ENCODE measurements at regions not wholly inside any gene's neighbourhood (a gene's known extent, or its start where the extent isn't known, plus 50 kb on each side); places are given as distances from the start of the nearest gene placed in this dataset.

DNA sequence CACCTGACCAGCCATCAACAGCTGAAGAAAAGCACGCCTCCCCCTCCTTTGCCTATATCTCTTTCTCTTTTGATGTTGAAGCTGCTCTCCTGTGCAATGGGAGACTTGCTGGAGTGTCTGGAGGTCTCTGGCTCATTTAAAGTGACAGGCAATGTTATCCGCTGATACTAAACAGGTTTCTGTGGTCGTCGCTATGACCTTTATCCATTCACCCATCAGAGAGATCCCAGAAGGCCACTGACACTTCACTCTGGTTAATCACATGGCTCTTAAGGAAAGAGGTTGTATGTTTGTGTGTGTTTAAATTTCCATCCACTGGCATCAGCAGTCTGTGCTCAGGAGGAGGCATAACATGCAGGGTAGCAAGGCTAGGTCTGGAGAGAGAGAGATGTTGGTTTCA, 277.3 kb downstream of the MTX2 start:
- DNase-seq = no peak

DNA sequence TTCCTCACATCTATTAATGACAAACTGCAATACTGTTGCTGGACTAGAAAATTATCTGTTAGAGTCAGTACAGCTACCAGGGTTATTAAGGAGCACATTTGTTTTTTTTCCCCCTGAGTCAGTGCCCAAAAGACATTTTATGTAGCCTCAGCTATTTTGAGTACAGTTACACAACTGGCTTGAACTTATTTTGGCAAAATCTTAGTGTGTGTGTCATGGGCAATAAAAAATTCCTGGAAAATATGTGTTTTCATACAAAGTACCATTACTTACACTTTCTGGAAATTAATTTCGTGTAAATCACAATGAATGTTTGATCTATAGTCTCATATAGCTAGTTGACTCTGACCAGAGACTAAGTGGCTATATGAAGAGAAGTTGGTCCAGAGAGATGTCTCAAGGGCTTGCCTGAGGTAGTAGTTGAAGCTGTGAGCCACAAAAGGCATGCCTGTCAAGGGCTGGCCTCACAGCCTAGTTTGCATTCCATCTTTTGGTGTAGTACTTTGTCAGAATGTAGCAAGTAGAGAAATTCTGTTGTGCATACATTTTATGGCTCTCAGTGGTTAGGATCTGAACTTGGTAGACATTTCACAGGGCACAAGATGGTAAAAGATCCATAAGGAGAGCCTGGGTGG, 283.4 kb downstream of the MTX2 start:
- no peak for DNase-seq

DNA sequence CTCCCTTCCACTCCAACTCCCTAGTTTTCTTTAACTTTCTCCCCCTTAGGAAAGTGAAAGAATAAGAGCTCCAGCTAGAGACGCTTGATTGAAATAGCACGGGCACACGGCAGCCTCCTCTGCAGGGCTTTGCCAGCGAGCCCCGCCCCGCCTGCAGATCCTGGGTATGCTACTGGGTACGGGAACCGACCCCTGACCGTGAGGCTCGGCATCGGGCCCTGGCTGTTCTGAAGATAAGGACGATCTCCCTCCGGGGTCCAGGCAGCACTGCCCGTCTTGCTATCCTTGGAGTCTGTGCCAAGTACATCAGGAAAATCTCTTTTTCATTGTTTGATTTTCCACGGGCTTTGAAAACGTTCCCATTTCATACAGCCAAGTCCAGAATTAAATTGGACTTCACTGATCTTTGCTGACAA, 284.5 kb downstream of the MTX2 start:
- peak; percentile 23 for DNase-seq

DNA sequence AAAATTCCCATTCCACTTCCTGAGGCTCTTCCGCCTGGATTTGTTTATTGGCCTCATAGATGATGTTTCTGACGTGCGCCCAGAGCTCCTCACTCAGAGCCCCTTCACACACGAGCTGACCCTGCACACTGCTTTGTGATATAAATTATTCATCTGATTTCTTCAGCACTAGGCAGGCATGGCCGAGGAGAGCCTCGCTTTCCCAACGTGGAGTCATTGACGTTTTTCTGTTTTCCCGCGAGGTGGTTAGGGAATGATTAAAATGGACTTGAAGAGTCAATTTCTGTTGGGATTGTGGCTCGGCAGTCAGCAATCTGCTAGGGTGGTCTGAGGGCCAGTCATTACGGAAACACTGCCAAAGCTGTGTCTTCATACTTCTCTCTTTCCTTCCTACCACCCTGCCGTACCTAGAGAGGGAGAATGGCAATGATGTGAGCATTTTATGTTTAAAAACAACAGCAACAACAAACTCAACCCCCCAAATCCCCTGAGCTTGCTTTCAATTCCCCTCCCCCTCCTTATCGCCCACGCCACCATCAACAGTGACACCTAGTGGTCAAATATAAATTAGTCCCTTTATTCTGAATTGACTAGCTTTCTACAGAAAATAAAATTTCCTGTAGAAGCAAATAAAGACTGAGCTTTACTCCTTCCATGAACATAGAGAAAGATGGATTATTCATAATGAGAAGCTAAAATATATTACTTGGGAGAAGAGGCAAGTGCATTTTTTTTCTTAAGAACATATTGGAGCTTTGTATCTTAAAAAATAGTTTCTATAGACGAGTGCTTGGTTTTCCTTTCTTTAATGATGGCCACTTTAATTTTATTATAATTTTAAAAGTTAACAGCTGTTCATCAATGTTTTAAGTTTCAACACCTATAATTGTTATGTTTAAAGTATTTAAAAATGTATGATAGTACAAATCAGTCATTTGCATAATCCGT, 285.1 kb downstream of the MTX2 start:
- peak; percentile 5 for DNase-seq

DNA sequence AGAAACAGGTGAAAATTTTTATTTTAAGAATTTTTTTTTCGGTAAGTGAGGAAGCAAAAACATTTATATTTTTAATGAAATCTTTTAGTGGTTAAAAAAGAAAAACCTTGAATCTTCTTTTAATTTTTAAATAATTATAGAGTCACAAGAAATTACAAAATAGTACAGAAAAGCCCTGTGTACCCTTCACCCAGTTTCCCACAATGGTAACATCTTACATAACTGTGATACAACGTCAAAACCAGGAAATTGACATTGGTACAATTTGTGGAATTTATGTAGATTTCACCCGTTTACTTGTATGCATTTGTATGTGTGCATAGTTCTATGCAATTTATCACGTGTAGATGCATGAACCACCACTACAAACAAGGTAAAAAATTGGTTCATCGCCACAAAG, 285.9 kb downstream of the MTX2 start:
- DNase-seq = no peak

DNA sequence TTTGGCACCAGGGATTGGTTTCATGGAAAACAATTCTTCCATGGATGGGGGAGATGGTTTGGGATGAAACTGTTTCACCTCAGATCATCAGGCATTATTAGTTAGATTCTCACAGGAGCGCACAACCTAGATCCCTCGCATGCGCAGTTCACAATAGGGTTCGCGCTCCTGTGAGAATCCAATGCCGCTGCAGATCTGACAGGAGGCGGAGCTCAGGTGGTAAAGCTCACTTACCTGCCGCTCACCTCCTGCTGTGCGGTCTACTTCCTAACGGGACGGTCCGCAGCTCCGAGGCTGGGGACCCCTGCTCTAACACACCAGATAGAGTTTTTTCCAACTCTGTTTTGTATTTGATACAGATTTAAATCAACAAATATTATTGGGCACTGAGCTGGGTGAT, 286.5 kb downstream of the MTX2 start:
- DNase-seq = no peak

DNA sequence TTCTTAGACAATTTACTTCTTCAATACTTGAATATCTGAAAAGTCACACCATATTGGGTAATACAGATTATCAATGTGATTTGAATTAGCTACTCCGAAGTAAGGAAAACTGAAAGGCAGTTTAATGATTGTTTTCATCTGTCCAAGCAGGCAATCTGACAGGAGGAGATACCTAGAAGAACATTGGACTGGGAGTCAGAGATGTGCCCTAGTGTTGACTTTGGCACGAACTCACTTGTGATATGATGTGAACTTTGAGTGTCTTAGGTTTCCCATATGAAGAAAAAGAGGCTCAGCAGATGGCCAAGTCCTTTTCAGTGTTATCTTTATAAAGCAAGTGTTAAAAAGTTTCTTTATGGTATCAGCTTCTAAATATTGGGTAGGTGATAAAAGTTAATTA, 287.1 kb downstream of the MTX2 start:
- DNase-seq = no peak

DNA sequence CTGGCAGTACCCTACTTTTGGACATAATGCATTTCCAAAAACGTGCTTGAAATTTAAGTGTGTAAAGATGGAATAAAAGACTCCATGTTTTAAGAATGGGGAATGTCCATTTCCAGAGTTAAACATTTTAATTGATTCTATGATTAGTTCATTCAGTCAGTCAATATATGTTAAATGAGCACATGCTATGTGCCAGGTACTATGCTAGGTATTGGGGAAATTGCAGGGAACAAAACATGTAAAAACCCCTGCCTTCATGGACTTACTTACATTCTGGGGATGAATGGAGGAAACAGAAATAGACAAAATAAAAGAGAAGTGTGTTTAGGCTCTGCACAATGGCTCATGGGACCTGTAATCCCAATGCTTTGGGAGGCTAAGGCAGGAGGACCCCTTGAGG, 288.6 kb downstream of the MTX2 start:
- DNase-seq = no peak

DNA sequence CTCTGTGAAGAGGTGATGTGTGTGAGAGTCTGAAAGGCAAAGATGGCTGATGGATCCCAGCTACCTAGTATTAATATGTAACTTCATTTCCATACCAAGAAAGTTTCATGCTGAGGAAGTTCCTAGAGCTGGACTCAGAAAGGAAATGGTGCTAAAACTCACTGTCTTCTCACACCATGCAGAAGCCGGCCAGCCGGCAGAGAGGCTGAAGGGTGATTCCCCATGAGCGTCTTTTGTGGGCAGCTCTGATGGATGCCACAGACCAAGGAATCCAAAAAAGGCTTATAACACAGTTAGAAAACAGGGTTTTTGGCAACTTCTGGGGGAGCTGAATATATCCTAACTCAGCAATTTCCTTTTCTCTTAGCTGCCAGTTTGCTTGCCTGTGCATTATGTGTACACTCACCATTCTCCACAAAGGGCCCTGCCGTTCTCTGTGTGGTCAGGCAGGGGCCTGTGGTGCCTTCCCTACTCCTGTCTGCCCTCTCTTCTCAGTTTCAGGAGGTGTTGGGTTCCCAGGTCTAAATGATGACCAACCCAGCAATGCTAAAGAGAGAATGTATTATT, 289.4 kb downstream of the MTX2 start:
- DNase-seq = no peak

DNA sequence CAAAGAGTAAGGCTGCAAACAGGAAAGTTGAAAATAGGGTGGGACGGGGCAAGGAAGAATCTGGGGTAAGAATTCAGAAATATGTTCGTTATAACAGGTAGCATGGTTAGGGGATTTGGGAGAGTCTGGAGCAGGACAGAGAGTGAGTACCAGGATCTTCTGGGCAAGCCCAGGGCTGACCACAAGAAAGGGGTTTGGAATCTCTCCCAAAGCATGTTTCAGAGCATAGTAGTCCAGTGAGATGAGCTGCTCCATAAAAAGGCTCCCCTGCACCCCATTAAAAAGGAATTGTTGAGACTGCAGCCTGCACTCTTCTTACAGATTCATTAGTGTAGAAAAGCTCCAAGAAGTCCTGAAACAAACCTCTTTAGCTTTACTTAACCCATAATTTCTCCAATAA, 291.1 kb downstream of the MTX2 start:
- DNase-seq = no peak

DNA sequence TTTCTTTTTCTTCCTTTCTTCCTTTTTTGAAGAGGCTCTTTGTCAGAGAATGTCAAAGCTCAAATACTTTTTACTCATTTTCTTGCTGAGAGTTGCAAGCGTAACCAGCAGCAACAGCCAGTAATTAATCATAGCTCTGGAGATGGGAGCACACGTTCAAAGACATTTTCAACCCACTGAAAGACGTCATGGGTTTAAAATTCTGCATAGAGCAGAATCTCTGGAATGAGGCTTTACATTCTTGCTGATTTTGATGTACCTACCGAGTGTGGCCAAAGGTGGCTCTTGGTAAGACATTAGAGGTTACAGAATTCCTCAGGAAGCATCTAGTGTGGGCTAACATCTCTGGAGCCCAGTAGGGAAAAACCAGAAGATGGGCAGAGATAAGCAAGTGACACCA, 292.5 kb downstream of the MTX2 start:
- no peak for DNase-seq

DNA sequence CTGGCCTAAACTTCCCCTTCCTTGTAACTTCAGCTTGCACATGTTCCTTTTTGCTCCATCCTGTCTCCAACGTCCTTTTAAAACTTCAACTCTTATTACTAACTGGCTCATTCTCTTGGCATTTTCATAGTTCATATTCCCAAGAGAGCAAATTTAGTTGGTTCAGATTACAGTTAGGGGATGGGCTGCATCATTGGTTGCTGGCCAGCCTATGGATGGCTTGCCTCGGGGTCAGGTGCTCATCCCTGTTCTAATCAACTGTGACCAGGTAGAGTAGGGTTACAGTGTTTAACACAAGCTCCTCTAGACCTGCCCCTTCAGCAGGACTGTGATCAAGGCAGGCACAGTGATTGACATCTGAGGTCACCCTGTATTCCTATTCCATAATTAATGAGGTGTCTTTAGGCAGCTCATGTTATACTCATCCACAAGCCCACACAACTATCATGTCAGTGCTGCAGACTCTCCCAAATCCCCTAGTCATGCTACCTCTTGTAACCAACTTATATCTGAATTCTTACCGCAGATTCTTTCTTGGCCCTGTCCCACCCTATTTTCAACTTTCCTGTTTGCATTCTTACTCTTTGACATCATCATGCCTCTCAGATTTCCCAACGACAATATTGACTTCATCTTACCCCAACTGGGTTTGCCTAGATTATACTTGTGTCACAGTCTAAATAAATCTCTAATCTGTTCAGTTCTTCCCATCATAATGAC, 293.3 kb downstream of the MTX2 start:
- DNase-seq = no peak

DNA sequence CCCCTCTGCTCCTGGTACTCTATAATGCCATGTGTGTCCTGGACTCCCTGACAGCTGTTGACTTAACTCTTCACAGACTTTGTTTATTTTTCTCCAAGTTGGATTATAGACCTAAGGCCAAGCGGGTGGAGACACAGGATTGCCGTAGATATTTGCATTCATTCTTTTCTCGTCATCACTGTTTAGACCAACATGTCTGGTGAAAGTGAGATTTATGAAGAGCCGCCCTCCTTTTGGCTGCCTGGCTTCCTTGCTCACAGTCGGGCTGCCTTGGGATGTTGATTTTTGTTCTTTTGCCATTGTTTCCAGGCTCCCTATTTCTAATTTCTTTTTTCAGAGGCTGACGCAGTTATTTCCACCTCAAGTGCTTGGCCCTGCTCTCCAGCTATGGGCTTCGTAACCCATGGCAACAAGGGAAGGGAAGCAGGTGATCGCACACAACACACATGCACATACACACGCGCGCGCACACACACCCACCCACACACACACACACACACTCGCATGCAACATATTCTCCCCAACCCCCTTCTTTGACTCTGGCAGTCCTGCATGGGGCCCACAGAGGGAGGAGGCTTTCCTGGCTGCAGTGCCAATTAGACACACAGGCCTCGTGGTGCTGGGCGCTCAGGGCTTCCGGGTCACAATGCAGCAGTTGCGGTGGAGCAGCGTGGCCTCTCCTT, 296.5 kb downstream of the MTX2 start:
- no peak for DNase-seq

DNA sequence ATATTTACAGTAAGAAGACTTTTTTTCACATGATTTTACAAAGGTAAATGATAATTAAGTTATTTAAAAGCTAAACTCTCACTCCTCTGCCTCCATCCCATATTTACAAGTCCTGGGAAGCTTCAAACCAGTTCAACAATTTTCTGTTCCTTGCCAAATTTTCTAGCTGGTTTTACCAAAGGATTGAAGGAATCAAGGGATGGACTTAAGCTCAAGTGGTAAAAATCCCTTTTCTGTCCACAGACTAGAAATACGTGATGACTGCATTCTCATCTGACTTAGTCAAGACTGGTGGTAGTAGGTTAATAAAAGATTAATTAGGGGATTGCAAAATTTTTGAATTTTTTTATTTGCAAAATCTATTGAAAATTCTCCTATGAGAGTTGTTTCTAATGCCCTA, 297.3 kb downstream of the MTX2 start:
- no peak for DNase-seq

DNA sequence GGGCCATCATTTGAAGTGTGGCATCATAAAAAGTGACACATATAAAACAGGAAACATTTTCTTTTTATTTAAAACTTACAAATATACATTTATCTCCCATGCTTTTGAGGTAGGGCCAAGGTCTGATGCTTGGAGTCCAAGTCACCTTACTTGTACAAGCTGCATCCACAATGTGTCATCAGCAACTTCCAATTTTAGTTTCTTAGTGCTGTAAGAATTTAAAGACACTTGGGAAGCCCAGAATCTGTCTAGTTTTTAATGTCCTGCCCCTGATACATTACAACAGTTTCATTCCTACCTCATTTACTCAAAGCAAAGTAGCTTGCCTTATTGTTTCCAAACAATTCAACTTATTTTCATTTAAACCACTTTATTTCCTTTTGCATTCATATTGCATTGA, 297.7 kb downstream of the MTX2 start:
- DNase-seq = no peak

DNA sequence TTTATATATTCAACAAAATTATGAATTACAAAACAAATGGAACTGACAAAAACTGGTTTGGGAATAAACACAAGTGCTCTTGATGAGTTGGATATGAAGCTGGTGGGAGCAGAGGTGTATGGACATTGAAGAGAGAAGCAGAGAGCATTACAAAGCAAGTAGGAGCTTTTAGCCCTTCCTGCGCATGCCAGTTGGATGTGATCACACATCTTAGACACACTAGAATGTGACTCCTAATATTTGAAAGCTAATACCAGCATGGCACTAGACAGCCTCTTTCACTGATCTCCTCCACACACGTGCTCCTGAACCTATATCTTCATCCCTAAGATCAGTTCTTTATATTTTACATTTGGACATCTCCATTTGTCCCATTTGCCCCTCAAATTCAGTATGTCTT, 298.1 kb downstream of the MTX2 start:
- DNase-seq = no peak

DNA sequence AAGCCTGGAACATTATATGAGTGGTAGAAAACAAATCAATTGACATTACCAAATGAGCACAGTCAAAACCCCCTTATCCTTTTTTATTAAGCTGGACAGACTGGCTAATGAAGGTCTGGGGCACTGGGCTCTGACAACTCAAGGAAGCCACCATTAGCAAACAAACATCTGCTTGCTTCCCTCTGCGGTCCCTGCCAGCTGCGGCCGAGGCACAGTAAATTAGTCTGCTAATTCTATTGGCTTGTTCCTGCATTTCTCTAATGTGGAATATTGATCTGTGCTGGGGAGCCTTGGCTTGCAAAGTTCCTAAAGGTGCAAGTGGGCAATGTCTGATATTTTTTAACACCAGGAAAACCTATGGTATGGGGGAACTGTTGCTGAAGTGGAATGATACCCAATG, 300.3 kb downstream of the MTX2 start:
- no peak for DNase-seq

DNA sequence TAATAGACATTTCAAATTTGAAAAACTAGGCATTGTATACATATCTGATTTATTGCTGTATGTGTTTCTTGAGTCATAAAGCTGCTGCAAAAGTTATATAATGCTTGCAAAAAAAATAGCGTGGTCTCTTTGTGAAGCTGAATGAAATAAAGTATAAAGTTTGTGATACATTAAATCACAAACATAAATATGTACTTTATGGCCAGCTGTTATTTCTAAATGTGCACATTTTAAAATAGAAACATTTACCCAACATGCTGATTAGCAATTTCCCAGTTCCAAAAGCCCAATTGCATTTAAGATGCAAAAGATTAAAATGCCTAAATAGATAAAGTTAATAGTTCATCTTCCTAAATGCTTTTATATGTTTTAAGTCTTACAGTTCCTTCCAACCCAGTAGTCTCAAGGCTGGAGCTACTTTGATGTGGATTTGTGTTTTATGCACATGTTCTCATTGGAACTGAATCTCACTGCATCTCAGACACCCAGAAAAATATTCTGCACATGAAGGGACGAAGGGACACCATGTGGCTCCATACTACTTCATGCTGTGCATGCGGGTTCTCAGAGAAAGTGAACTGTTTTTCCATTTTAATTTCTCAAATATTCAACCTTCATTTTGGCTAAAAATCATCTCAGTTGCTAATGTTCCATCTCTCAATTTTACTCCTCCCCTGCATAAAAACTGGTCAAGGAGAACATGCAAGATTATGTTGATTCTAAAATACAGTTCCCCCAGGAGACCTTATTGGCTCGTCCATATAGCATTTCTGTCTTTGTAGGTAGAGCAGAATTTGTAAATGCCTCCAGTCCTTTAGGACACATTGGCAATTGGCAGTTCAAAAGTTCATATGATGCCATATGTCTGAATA, 304.6 kb downstream of the MTX2 start:
- DNase-seq = no peak

DNA sequence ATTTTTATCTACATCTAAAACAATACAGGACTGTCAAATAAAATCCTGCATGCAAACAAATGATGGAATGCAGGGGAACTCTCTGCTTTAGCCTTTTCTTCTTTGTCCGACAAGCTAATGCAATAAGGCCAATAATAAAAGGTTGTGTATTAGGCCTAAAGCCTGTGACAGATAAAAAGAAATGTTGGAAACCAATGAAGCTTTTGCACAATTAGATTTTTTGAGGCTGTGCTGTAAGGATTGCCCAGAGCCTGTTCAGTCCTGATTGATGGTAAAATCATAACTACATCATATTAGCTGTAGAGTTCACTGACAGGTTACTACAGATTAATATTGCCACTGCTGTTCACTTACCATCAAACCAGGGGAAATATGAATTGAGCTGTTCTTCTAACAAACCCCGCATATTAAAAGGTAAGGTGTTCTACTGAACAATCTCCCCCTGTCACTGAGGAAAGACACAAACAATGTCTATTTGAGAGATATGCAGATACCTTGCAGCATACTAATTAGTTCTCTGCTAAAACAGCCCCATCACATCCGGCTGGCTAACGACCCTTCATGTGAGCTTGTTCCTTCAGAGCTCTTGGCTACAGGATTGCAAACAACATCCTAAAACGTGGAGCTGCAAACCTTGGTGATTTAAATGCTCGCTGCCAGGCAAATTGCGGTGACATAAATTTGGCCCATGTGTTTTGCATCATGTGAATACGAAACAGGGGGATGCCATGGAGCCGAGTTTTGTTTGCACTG, 305.4 kb downstream of the MTX2 start:
- DNase-seq = no peak

DNA sequence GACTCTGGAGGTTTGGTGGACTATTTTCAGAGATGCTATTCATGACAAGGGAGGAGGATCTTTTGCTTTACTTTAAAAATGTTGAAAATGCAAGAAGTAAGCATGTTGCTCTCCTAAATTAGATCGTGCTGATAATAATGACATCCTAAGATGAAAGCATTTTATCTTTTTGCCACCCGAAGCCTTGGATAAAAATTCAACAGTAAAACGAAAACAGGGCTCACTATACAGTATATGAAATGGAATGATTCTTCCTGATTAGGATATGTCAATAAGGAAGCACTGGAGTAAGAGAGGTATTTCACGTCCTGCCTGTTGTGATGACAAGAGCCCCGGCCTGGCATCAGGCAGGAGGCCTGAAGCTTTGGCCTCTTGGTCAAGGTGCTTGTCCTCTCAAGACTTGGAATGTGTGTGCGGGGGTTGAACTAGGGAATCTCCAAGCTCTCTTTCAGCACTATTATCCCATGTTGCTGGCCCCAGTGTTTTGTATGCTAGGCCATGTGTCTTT, 306.0 kb downstream of the MTX2 start:
- no peak for DNase-seq

DNA sequence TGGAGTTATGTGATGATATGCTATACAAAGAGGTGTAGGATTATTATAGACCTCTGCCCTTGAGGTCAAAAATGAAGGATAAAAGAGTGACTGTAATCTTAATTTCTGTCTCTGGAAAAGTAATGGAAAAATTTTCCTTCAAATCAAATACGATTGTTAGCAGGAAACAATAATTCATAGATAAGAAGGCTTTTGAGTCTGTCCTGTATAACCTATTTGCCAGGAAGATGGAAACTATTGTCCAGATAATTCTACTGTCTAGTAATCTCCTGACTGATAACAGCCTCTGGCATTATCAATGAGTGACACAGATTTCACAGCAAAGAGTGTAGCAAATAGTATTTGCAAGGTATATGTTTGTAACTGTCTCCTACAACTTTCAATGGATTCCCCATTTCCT, 307.8 kb downstream of the MTX2 start:
- DNase-seq = no peak
